Transverse colon (tissue), 4 donors: ENCODE measurements at regions not wholly inside any gene's neighbourhood (a gene's known extent, or its start where the extent isn't known, plus 50 kb on each side); places are given as distances from the start of the nearest gene placed in this dataset.

ENCODE experiments used
- DNase-seq: peaks from one replicate; pipeline ENCODE4 v3.0.0-alpha.2; 2019
- H3K27ac ChIP-seq, 4 donors: fragments of 200-600 bp; sonication (generic); 2 replicates each; pipeline ENCODE4 v1.5.1; 2016 to 2018; ENCODE audit warnings: inconsistent platforms in 4 of 4
- H3K27me3 ChIP-seq: fragments of 200-600 bp; sonication (generic); 2 replicates; pipeline ENCODE4 v1.5.1; 2017; ENCODE audit warnings: inconsistent platforms
- H3K36me3 ChIP-seq, 4 donors: fragments of 200-600 bp; sonication (generic); 2 replicates each; pipeline ENCODE4 v1.5.1; 2017 to 2019; ENCODE audit warnings: inconsistent platforms in 4 of 4
- H3K4me1 ChIP-seq, 4 donors: fragments of 200-600 bp; sonication (generic); 2 replicates each; pipeline ENCODE4 v1.5.1; 2017 to 2020; ENCODE audit warnings: inconsistent platforms in 4 of 4
- H3K4me3 ChIP-seq, 4 donors: fragments of 200-600 bp; sonication (generic); 1 replicate in 1 of 4; 2 replicates in 3 of 4; pipeline versions ENCODE4 v1.5.1 to v1.6.1; 2017 to 2019; ENCODE audit warnings: inconsistent platforms in 4 of 4
- H3K9me3 ChIP-seq, 2 donors: fragments of 200-600 bp; sonication (generic); 2 replicates each; pipeline ENCODE4 v1.5.1; 2017 to 2019; ENCODE audit warnings: inconsistent platforms in 2 of 2
- CTCF ChIP-seq, 5 experiments: fragments of 200-600 bp in 3 of 5; fragments of 450-650 bp in 2 of 5; sonication (generic) in 3 of 5; IDR thresholded peaks; 1 replicate in 2 of 5; 2 replicates in 3 of 5; pipeline ENCODE4 v1.5.1; 2016 to 2017; ENCODE audit warnings: antibody characterized with exemption in 5 of 5, inconsistent platforms in 3 of 5, mild to moderate bottlenecking in 2 of 5, moderate library complexity in 1 of 5
- EP300 ChIP-seq: sonication (generic); formaldehyde crosslinking; IDR thresholded peaks from one replicate; pipeline ENCODE4 v1.6.1; 2017; ENCODE audit warnings: antibody characterized with exemption, low read depth
- POLR2A ChIP-seq: fragments of 450-650 bp; IDR thresholded peaks from one replicate; pipeline ENCODE4 v1.6.1; 2016; ENCODE audit warnings: antibody characterized with exemption, mild to moderate bottlenecking, moderate library complexity
- POLR2AphosphoS5 ChIP-seq, 3 donors: sonication (generic); formaldehyde crosslinking; IDR thresholded peaks; one replicate each; pipeline ENCODE4 v1.6.1; 2016; ENCODE audit warnings: antibody characterized with exemption in 3 of 3
- WGBS, 2 donors: methylation state at CpG; one replicate each; pipeline ENCODE4 v1.1.5; 2018; ENCODE audit warnings: low coverage in 1 of 2; 5-methylcytosine and 5-hydroxymethylcytosine counted together
- in situ Hi-C, 4 donors: fragments of 200-750 bp; cut with MboI; loops; one replicate each; pipeline versions ENCODE4 v1.15.0 to v1.15.1; 2017; ENCODE audit warnings: low sequenced_read_pairs in 3 of 4, low pct_ligation_motif_present in 1 of 4, low pct_unique_long_range_greater_than_20kb in 1 of 4
- intact Hi-C: fragments of 100-400 bp; cut with DNase I; formaldehyde crosslinking; loops from one replicate; pipeline ENCODE4 v1.15.1; 2023; ENCODE audit warnings: low total_unique reads

GRCh38 chr9:13717322-13718054, 438.0 kb upstream of the MPDZ start:
- 67 to 77% methylated on average over 3 of the region's 3 CpGs for WGBS, 2 donors
- intact Hi-C loops, result no loop called here
- Histone ChIP-seq H3K36me3 (no peaks in the 10 kb centered on the region), H3K9me3 (no peaks in the 10 kb centered on the region), H3K27ac (no peak overlapping the region), H3K4me3 (no peak overlapping the region), H3K27me3 (no peaks in the 10 kb centered on the region), H3K4me1 (no peaks in the 10 kb centered on the region)
- DNase-seq, result no peak
- in situ Hi-C loops, result no loop called here
- TF ChIP-seq CTCF (IDR thresholded peaks at IDR 0.05), result no peak
- TF ChIP-seq POLR2A, result no peak
- no peak for TF ChIP-seq EP300
- TF ChIP-seq POLR2AphosphoS5 (IDR thresholded peaks at IDR 0.05), result no peak

- TF ChIP-seq POLR2AphosphoS5 (IDR thresholded peaks at IDR 0.05) (no peak), EP300 (no peak), POLR2A (no peak), CTCF (IDR thresholded peaks at IDR 0.05) (no peak)
- intact Hi-C loops (no loop called here), in situ Hi-C loops (no loop called here)
- 57 to 64% methylated on average over 5 to 6 of the region's 6 CpGs for WGBS, 2 donors
- no peaks in the 10 kb centered on the region for H3K36me3 ChIP-seq
- no peak overlapping the region for H3K4me3 ChIP-seq
- H3K9me3 ChIP-seq, result no peaks in the 10 kb centered on the region
- no peaks in the 10 kb centered on the region for H3K4me1 ChIP-seq
- DNase-seq, result no peak
- H3K27ac ChIP-seq, result no peak overlapping the region
- H3K27me3 ChIP-seq, result no peaks in the 10 kb centered on the region
Observed at GRCh38 chr9:13716601-13717321, 437.3 kb upstream of the MPDZ start.

GRCh38 chr9:13716090-13716489, 436.6 kb upstream of the MPDZ start:
- no peaks in the 10 kb centered on the region for H3K4me1 ChIP-seq
- H3K27me3 ChIP-seq, result no peaks in the 10 kb centered on the region
- H3K36me3 ChIP-seq, result no peaks in the 10 kb centered on the region
- DNase-seq, result no peak
- no peak overlapping the region for H3K4me3 ChIP-seq
- intact Hi-C loops (no loop called here), in situ Hi-C loops (no loop called here)
- no peaks in the 10 kb centered on the region for H3K9me3 ChIP-seq
- H3K27ac ChIP-seq, result no peak overlapping the region
- 75% methylated on average over 1 of the region's 1 CpG; no CpG with 5 or more reads in 1 of the 2 donors for WGBS, 2 donors
- TF ChIP-seq POLR2AphosphoS5 (IDR thresholded peaks at IDR 0.05), result no peak
- no peak for TF ChIP-seq POLR2A
- no peak for TF ChIP-seq CTCF (IDR thresholded peaks at IDR 0.05)
- TF ChIP-seq EP300, result no peak

GRCh38 chr9:13715430-13715829, 435.9 kb upstream of the MPDZ start:
- no peak for DNase-seq

More at GRCh38 chr9:13715430-13715829, 435.9 kb upstream of the MPDZ start:
- Histone ChIP-seq H3K36me3 (no peaks in the 10 kb centered on the region), H3K27me3 (no peaks in the 10 kb centered on the region), H3K27ac (no peak overlapping the region), H3K4me3 (no peak overlapping the region), H3K4me1 (no peaks in the 10 kb centered on the region), H3K9me3 (no peaks in the 10 kb centered on the region)
- in situ Hi-C loops (no loop called here), intact Hi-C loops (no loop called here)
- WGBS, 2 donors, result 41 to 80% methylated on average over 1 of the region's 1 CpG
- TF ChIP-seq EP300, result no peak
- TF ChIP-seq CTCF (IDR thresholded peaks at IDR 0.05), result no peak
- no peak for TF ChIP-seq POLR2A
- no peak for TF ChIP-seq POLR2AphosphoS5 (IDR thresholded peaks at IDR 0.05)
